ENCODE measurements at regions not wholly inside any gene's neighbourhood (a gene's known extent, or its start where the extent isn't known, plus 50 kb on each side); places are given as distances from the start of the nearest gene placed in this dataset.

GRCh38 chrX:131894995-131895394 lies 128.1 kb upstream of the STK26 start:
- no peaks in the 10 kb centered on the region for H3K4me1 ChIP-seq
- intact Hi-C loops (cut with DNase I; ENCODE audit: low total_unique reads), result no loop called here
- H3K27me3 ChIP-seq, result no peaks in the 10 kb centered on the region
- H3K9me3 ChIP-seq, result no peaks in the 10 kb centered on the region
- no peak for DNase-seq
- H3K36me3 ChIP-seq (ENCODE audit: low read depth, missing control alignments), result no peaks in the 10 kb centered on the region
- H3K4me3 ChIP-seq, result no peak overlapping the region
- no peak for TF ChIP-seq POLR2A (IDR thresholded peaks at IDR 0.05)
- TF ChIP-seq CTCF (IDR thresholded peaks at IDR 0.05), result no peak
- WGBS, 2 donors, result 22 to 39% methylated on average over 1 of the region's 1 CpG
- H3K27ac ChIP-seq, result no peak overlapping the region

GRCh38 chrX:131895807-131896206 lies 127.3 kb upstream of the STK26 start:
- 52 to 71% methylated on average over 1 to 3 of the region's 3 CpGs for WGBS, 2 donors
- intact Hi-C loops (cut with DNase I; ENCODE audit: low total_unique reads), result no loop called here
- TF ChIP-seq POLR2A (IDR thresholded peaks at IDR 0.05), result no peak
- no peak for TF ChIP-seq CTCF (IDR thresholded peaks at IDR 0.05)
- Histone ChIP-seq H3K27ac (no peak overlapping the region), H3K4me1 (no peaks in the 10 kb centered on the region), H3K27me3 (no peaks in the 10 kb centered on the region), H3K36me3 (ENCODE audit: low read depth, missing control alignments) (no peaks in the 10 kb centered on the region), H3K4me3 (no peak overlapping the region), H3K9me3 (no peaks in the 10 kb centered on the region)
- DNase-seq, result no peak

GRCh38 chrX:131901546-131901945 lies 121.6 kb upstream of the STK26 start:
- no peak for DNase-seq
- Histone ChIP-seq H3K4me1 (no peaks in the 10 kb centered on the region), H3K27ac (no peak overlapping the region), H3K4me3 (no peak overlapping the region), H3K36me3 (ENCODE audit: low read depth, missing control alignments) (no peaks in the 10 kb centered on the region), H3K27me3 (no peaks in the 10 kb centered on the region), H3K9me3 (no peaks in the 10 kb centered on the region)
- TF ChIP-seq POLR2A (IDR thresholded peaks at IDR 0.05) (no peak), CTCF (IDR thresholded peaks at IDR 0.05) (no peak)
- intact Hi-C loops (cut with DNase I; ENCODE audit: low total_unique reads), result no loop called here
- WGBS, 2 donors, result 57 to 70% methylated on average over 1 of the region's 1 CpG

GRCh38 chrX:131907488-131908314 lies 115.4 kb upstream of the STK26 start:
- Histone ChIP-seq H3K4me1 (no peaks in the 10 kb centered on the region), H3K27ac (no peak overlapping the region), H3K9me3 (no peaks in the 10 kb centered on the region), H3K36me3 (ENCODE audit: low read depth, missing control alignments) (no peaks in the 10 kb centered on the region), H3K4me3 (no peak overlapping the region), H3K27me3 (no peaks in the 10 kb centered on the region)
- no peak for DNase-seq
- no peak for TF ChIP-seq CTCF (IDR thresholded peaks at IDR 0.05)
- TF ChIP-seq POLR2A (IDR thresholded peaks at IDR 0.05), result no peak
- intact Hi-C loops (cut with DNase I; ENCODE audit: low total_unique reads), result no loop called here
- 54 to 83% methylated on average over 10 to 17 of the region's 31 CpGs for WGBS, 2 donors

- intact Hi-C loops (cut with DNase I; ENCODE audit: low total_unique reads), result no loop called here
- Histone ChIP-seq H3K27me3 (no peaks in the 10 kb centered on the region), H3K4me3 (no peak overlapping the region), H3K4me1 (no peaks in the 10 kb centered on the region), H3K9me3 (no peaks in the 10 kb centered on the region), H3K36me3 (ENCODE audit: low read depth, missing control alignments) (no peaks in the 10 kb centered on the region), H3K27ac (no peak overlapping the region)
- TF ChIP-seq POLR2A (IDR thresholded peaks at IDR 0.05) (no peak), CTCF (IDR thresholded peaks at IDR 0.05) (no peak)
- no peak for DNase-seq
- 50 to 53% methylated on average over 1 of the region's 1 CpG for whole genome bisulfite sequencing, 2 donors
Measured at GRCh38 chrX:131910586-131910985, 112.5 kb upstream of the STK26 start.
